ENCODE measurements at regions not wholly inside any gene's neighbourhood (a gene's known extent, or its start where the extent isn't known, plus 50 kb on each side); places are given as distances from the start of the nearest gene placed in this dataset.

- TF ChIP-seq CHD7 (IDR thresholded peaks at IDR 0.05; ENCODE audit: insufficient replicate concordance, low read length) (no peak), TAF1 (IDR thresholded peaks at IDR 0.05; ENCODE audit: low read depth, low read length) (no peak), TAF7 (optimal IDR thresholded peaks at IDR 0.05; ENCODE audit: borderline replicate concordance, low read depth, low read length) (no peak), TCF12 (IDR thresholded peaks at IDR 0.05; ENCODE audit: low read depth, low read length) (no peak), BACH1 (IDR thresholded peaks at IDR 0.05; ENCODE audit: low read length) (no peak)
Observed at GRCh38 chr21:25189497-25189896, 417.8 kb downstream of the MRPL39 start (continued).
